Naive thymus-derived CD4-positive, alpha-beta T cell (primary cell): ENCODE measurements at regions not wholly inside any gene's neighbourhood (a gene's known extent, or its start where the extent isn't known, plus 50 kb on each side); places are given as distances from the start of the nearest gene placed in this dataset.

Experiments used
- ATAC-seq: fragments of 150-1000 bp; cut with Tn5 transposase; 2 replicates; pipeline ENCODE4 v1.10.0; 2021; ENCODE audit warnings: mild to moderate bottlenecking, moderate library complexity
- CTCF ChIA-PET: fragments of 350-600 bp; sonication (Branson Sonifier 250); formaldehyde crosslinking; loops from one replicate; lab custom pipeline; 2021; ENCODE audit warnings: antibody characterized with exemption; lab: Charles Lee
- POLR2A ChIA-PET: fragments of 350-600 bp; sonication (Branson Sonifier 250); formaldehyde crosslinking; loops from one replicate; lab custom pipeline; 2021; ENCODE audit warnings: antibody characterized with exemption, inconsistent platforms; lab: Charles Lee
- DNase-seq, 9 donors: peaks; one replicate each; pipeline versions ENCODE4 v3.0.0 to v3.0.0-alpha.2; 2020 to 2022; ENCODE audit warnings: mixed read lengths in 1 of 9
- H3K27ac ChIP-seq: one replicate; pipeline ENCODE4 v1.7.0; 2013; ENCODE audit warnings: mild to moderate bottlenecking, low read depth, low read length, moderate library complexity
- H3K27me3 ChIP-seq, 2 donors: one replicate each; pipeline ENCODE4 v1.7.0; 2013; ENCODE audit warnings: low read length in 2 of 2, mild to moderate bottlenecking in 2 of 2, moderate library complexity in 2 of 2; ENCODE audit not compliant: control insufficient read depth in 2 of 2, insufficient read depth in 2 of 2
- H3K36me3 ChIP-seq, 3 experiments: 1 replicate in 2 of 3; 2 replicates in 1 of 3; pipeline ENCODE4 v1.7.0; 2013; ENCODE audit warnings: low read length in 3 of 3, mild to moderate bottlenecking in 3 of 3, moderate library complexity in 1 of 3; ENCODE audit not compliant: insufficient read depth in 3 of 3, control insufficient read depth in 2 of 3
- H3K4me1 ChIP-seq, 2 donors: one replicate each; pipeline ENCODE4 v1.7.0; 2013; ENCODE audit warnings: low read length in 2 of 2, mild to moderate bottlenecking in 2 of 2, moderate library complexity in 1 of 2; ENCODE audit not compliant: control insufficient read depth in 2 of 2, insufficient read depth in 2 of 2
- H3K4me3 ChIP-seq: 2 replicates; pipeline ENCODE4 v1.7.0; 2013; ENCODE audit warnings: mild to moderate bottlenecking, low read length
- H3K9me3 ChIP-seq, 3 experiments: 1 replicate in 2 of 3; 2 replicates in 1 of 3; pipeline ENCODE4 v1.7.0; 2013; ENCODE audit warnings: low read length in 3 of 3; ENCODE audit not compliant: control insufficient read depth in 2 of 3
- H3K27ac Mint-ChIP-seq, 9 donors: one replicate each; pipeline ENCODE4 v1.8.0; 2020 to 2022; ENCODE audit warnings: mixed read lengths in 9 of 9, mild to moderate bottlenecking in 8 of 9, moderate library complexity in 5 of 9, inconsistent platforms in 2 of 9
- H3K27me3 Mint-ChIP-seq, 5 donors: one replicate each; pipeline ENCODE4 v1.8.0; 2021 to 2022; ENCODE audit warnings: mixed read lengths in 5 of 5, mild to moderate bottlenecking in 1 of 5
- H3K36me3 Mint-ChIP-seq, 5 donors: one replicate each; pipeline ENCODE4 v1.8.0; 2020 to 2022; ENCODE audit warnings: mixed read lengths in 5 of 5, mild to moderate bottlenecking in 3 of 5, inconsistent platforms in 1 of 5
- H3K4me1 Mint-ChIP-seq, 7 donors: one replicate each; pipeline ENCODE4 v1.8.0; 2020 to 2022; ENCODE audit warnings: mixed read lengths in 7 of 7, mild to moderate bottlenecking in 3 of 7, inconsistent platforms in 1 of 7
- H3K4me3 Mint-ChIP-seq, 10 donors: one replicate each; pipeline ENCODE4 v1.8.0; 2020 to 2022; ENCODE audit warnings: mild to moderate bottlenecking in 10 of 10, mixed read lengths in 10 of 10, moderate library complexity in 6 of 10, inconsistent platforms in 2 of 10
- H3K9me3 Mint-ChIP-seq, 11 donors: one replicate each; pipeline ENCODE4 v1.8.0; 2020 to 2022; ENCODE audit warnings: mixed read lengths in 11 of 11, mild to moderate bottlenecking in 4 of 11, inconsistent platforms in 1 of 11, moderate library complexity in 1 of 11
- intact Hi-C, 2 donors: fragments of 100-400 bp; cut with micrococcal nuclease; formaldehyde crosslinking; loops; one replicate each; pipeline ENCODE4 v1.15.1; 2023

DNA sequence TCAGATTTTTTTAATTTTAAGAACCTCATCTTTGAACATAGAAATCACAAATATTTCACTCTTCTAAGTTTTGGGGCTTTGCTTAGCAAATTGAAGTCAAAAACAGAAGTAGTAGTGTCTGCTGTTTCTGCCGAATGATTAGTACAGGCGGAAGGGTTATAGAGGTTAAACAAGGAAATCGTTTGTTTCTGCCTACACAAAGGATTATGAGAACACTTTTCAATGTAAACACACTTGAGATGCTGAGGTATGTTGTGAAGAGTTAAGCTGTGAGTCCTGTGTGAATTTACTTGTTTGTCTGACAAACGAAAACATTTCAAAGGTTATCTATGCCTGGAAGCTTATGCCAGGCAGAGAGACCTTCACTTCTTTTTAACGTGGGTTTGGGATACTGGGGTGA lies 224.8 kb downstream of the CETN3 start:
- Histone ChIP-seq H3K27me3 (no peaks in the 10 kb centered on the region), H3K4me3 (no peak overlapping the region), H3K9me3 (no peaks in the 10 kb centered on the region), H3K27ac (no peak overlapping the region), H3K4me1 (no peaks in the 10 kb centered on the region), H3K36me3 (no peaks in the 10 kb centered on the region)
- peaks cover 0 to 11% (median 2%) of the 10 kb centered on the region in 11 donors for H3K9me3 Mint-ChIP-seq
- H3K36me3 Mint-ChIP-seq: no peaks in the 10 kb centered on the region
- H3K4me3 Mint-ChIP-seq: no peak overlapping the region
- ATAC-seq (no peak), DNase-seq (no peak)
- no peak overlapping the region for H3K27ac Mint-ChIP-seq
- ChIA-PET CTCF (no interaction called here), POLR2A (no interaction called here)
- H3K27me3 Mint-ChIP-seq: peaks cover 0 to 12% (median 6%) of the 10 kb centered on the region in 5 donors
- no peaks in the 10 kb centered on the region for H3K4me1 Mint-ChIP-seq
- intact Hi-C loops: no loop called here

DNA sequence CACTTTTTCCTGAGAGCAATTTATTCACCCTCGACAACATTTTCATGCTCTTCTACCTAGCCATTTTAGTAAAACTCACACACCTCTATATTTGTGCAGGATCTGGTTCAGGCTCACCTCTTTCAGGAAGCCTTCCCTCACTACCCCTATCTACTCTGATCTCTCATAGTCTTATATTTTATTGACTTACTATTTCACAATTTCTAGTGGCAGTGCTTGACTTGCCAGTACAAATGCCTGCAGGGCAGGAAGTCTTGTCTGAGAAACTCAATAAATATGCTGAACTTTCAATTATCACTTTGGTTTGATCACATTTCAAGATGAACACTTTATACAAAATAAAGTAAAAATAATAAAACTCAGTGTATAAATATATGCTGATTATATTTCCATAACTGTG lies 226.8 kb downstream of the CETN3 start:
- no peak for ATAC-seq
- Histone ChIP-seq H3K4me3 (no peak overlapping the region), H3K9me3 (no peaks in the 10 kb centered on the region), H3K27ac (no peak overlapping the region), H3K4me1 (no peaks in the 10 kb centered on the region), H3K27me3 (no peaks in the 10 kb centered on the region), H3K36me3 (no peaks in the 10 kb centered on the region)
- H3K4me3 Mint-ChIP-seq: no peak overlapping the region
- POLR2A ChIA-PET: no interaction called here
- H3K27me3 Mint-ChIP-seq: peaks cover 0 to 8% (median 0%) of the 10 kb centered on the region in 5 donors
- no peak overlapping the region for H3K27ac Mint-ChIP-seq
- no peak for DNase-seq
- peaks cover 0 to 6% (median 1%) of the 10 kb centered on the region in 11 donors for H3K9me3 Mint-ChIP-seq
- intact Hi-C loops: no loop called here
- H3K4me1 Mint-ChIP-seq: no peaks in the 10 kb centered on the region
- H3K36me3 Mint-ChIP-seq: no peaks in the 10 kb centered on the region
- CTCF ChIA-PET: no interaction called here

DNA sequence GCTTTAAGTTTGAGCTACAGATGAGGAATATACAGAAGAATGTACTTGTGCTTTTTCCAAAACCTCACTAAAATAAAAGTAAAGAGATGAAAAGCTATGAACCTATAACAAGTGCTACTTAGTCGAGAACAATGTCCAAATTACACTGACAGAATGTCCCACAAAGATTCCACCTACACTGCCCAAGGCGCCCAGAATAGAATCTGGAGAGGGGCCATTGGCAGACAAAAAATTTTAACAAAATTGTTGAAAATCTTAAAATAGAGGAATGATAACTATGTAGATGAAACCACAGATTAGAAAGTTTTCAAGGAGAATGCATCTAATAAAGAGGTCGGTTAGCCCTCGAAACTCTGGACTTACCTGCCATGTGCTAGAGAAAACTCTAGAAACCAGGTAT lies 235.3 kb downstream of the CETN3 start:
- no peak overlapping the region for H3K27ac Mint-ChIP-seq
- H3K27me3 ChIP-seq: no peaks in the 10 kb centered on the region
- peaks cover 0 to 9% (median 0%) of the 10 kb centered on the region in 5 donors for H3K27me3 Mint-ChIP-seq
- no peak overlapping the region for H3K4me3 Mint-ChIP-seq
- no peak overlapping the region for H3K27ac ChIP-seq
- no peak overlapping the region for H3K4me3 ChIP-seq
- ATAC-seq (no peak), DNase-seq (no peak)
- ChIA-PET POLR2A (no interaction called here), CTCF (no interaction called here)
- H3K36me3 Mint-ChIP-seq: no peaks in the 10 kb centered on the region
- intact Hi-C loops: no loop called here
- no peaks in the 10 kb centered on the region for H3K4me1 ChIP-seq
- peaks cover 0 to 18% (median 8%) of the 10 kb centered on the region in 11 donors for H3K9me3 Mint-ChIP-seq
- no peaks in the 10 kb centered on the region for H3K36me3 ChIP-seq
- no peaks in the 10 kb centered on the region for H3K4me1 Mint-ChIP-seq
- no peaks in the 10 kb centered on the region for H3K9me3 ChIP-seq

DNA sequence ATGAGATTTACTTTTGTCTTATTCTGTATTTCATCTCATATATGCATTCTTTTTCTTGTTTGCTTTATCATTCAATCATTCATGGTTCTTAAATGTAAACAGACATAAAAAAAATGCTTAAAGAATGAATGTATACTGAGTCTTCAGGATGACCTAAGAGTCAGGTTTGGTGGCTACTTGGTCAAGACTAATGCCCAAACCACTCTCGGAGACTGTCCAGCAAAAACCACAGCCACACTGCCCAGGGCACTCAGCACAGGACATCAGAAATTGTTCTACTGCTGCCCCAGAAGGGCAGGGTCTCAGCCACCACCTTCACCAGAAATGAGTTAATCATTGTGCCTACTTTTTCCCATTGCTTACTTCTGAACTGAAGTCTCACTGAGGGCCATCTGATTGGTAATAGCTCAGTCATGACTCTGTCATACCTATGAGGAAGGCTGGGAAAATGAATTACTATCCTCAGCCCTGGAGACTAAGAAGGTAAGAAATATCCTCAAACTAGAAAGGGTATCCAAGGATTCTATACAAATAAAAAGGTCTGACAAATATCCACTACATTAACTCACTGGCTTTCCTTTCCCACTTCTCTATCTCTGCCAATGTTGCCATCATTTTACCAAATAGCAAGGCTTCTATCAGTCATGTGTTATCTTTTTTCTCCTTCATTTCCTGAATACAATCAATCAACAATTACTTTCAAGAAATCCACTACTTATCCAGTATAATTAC lies 236.1 kb downstream of the CETN3 start:
- H3K27ac Mint-ChIP-seq: no peak overlapping the region
- CTCF ChIA-PET: no interaction called here
- POLR2A ChIA-PET: no interaction called here

DNA sequence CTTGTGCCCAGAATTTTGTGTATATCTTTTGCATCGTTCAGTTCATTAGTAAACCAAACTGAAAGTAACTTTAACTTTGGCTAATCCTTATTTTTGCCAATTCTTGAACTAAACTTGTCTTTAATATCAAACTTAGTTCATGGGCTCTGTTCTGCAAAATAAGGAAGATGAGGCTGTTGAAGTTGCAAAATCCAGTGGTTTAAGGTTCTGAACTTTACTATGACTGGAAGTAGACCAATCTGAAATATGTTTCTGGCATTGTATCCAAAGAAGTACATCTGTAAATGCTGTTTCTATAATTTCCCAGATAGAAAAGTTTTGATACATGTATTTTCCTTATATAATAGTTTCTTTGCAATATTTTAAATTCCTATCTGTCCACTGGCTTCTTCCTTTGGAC lies 238.1 kb downstream of the CETN3 start:
- Mint-ChIP-seq H3K27ac (no peak overlapping the region), H3K9me3 (peaks cover 0 to 11% (median 7%) of the 10 kb centered on the region in 11 donors), H3K36me3 (no peaks in the 10 kb centered on the region), H3K4me1 (no peaks in the 10 kb centered on the region), H3K4me3 (no peak overlapping the region), H3K27me3 (peaks cover 0 to 9% (median 0%) of the 10 kb centered on the region in 5 donors)
- Histone ChIP-seq H3K4me1 (no peaks in the 10 kb centered on the region), H3K36me3 (no peaks in the 10 kb centered on the region), H3K4me3 (no peak overlapping the region), H3K27me3 (no peaks in the 10 kb centered on the region), H3K9me3 (no peaks in the 10 kb centered on the region), H3K27ac (no peak overlapping the region)
- intact Hi-C loops: no loop called here
- CTCF ChIA-PET: no interaction called here
- DNase-seq (no peak), ATAC-seq (no peak)
- POLR2A ChIA-PET: no interaction called here

More for the DNA sequence above, 236.1 kb downstream of the CETN3 start:
- DNase-seq (no peak), ATAC-seq (no peak)
- H3K4me1 ChIP-seq: no peaks in the 10 kb centered on the region
- no peak overlapping the region for H3K4me3 ChIP-seq
- no peaks in the 10 kb centered on the region for H3K36me3 Mint-ChIP-seq
- intact Hi-C loops: no loop called here
- H3K9me3 Mint-ChIP-seq: peaks cover 0 to 18% (median 8%) of the 10 kb centered on the region in 11 donors
- H3K36me3 ChIP-seq: no peaks in the 10 kb centered on the region
- no peaks in the 10 kb centered on the region for H3K27me3 ChIP-seq
- H3K4me3 Mint-ChIP-seq: no peak overlapping the region
- H3K27ac ChIP-seq: no peak overlapping the region
- H3K9me3 ChIP-seq: no peaks in the 10 kb centered on the region
- peaks cover 0 to 9% (median 0%) of the 10 kb centered on the region in 5 donors for H3K27me3 Mint-ChIP-seq
- no peaks in the 10 kb centered on the region for H3K4me1 Mint-ChIP-seq

DNA sequence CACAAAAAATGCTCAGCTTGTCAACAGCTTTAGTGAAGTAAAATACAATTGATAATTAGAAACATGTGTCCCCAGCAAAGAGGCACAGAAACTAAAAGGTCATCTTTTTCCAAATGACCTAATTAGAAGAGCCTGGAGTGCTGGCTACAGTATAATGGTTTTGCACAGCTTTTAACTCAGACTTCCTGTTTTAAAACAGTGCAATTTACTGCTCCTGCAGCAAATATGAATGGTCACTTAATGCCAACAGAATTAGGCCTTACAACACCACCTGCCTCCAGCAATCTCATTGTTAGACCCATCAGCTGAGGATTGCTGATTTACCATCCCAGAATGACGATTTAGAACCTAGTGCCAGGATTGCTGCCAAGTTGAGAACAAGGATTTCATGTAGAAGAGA lies 239.3 kb downstream of the CETN3 start:
- DNase-seq: no peak
- H3K36me3 ChIP-seq: no peaks in the 10 kb centered on the region
- H3K4me3 ChIP-seq: no peak overlapping the region
- H3K27ac ChIP-seq: no peak overlapping the region
- peaks cover 0 to 4% (median 0%) of the 10 kb centered on the region in 11 donors for H3K9me3 Mint-ChIP-seq
- no peak overlapping the region for H3K4me3 Mint-ChIP-seq
- no peaks in the 10 kb centered on the region for H3K4me1 ChIP-seq
- H3K27me3 Mint-ChIP-seq: peaks cover 0 to 9% (median 4%) of the 10 kb centered on the region in 5 donors
- no peaks in the 10 kb centered on the region for H3K4me1 Mint-ChIP-seq
- H3K9me3 ChIP-seq: no peaks in the 10 kb centered on the region
- ChIA-PET CTCF (no interaction called here), POLR2A (no interaction called here)
- no peak for ATAC-seq
- no peaks in the 10 kb centered on the region for H3K27me3 ChIP-seq
- no peak overlapping the region for H3K27ac Mint-ChIP-seq
- no peaks in the 10 kb centered on the region for H3K36me3 Mint-ChIP-seq
- intact Hi-C loops: no loop called here

DNA sequence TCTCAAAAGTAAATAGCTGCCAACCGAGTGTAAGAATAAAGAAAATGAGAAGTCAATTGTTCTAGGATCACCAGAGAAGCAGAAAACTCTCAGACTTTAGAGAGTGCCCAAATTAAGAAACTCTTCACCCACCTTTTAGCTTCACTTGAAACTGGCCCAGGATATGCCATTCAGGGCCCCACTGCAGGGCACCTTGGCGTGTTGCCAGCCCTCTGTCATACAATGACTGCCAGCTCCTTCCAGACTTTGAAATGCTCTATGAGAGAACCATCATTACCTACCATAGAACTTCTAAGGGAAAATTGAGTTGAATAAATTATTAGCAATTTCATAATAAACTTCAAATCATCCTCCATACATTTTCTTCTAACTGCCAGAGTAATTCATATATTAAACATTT lies 240.5 kb downstream of the CETN3 start:
- no peak overlapping the region for H3K4me3 Mint-ChIP-seq
- Histone ChIP-seq H3K4me1 (no peaks in the 10 kb centered on the region), H3K36me3 (no peaks in the 10 kb centered on the region), H3K27me3 (no peaks in the 10 kb centered on the region), H3K4me3 (no peak overlapping the region), H3K9me3 (no peaks in the 10 kb centered on the region), H3K27ac (no peak overlapping the region)
- peaks cover 0 to 9% (median 4%) of the 10 kb centered on the region in 5 donors for H3K27me3 Mint-ChIP-seq
- H3K4me1 Mint-ChIP-seq: no peaks in the 10 kb centered on the region
- H3K36me3 Mint-ChIP-seq: no peaks in the 10 kb centered on the region
- DNase-seq (no peak), ATAC-seq (no peak)
- intact Hi-C loops: no loop called here
- ChIA-PET CTCF (no interaction called here), POLR2A (no interaction called here)
- H3K27ac Mint-ChIP-seq: no peak overlapping the region
- peaks cover 0 to 5% (median 0%) of the 10 kb centered on the region in 11 donors for H3K9me3 Mint-ChIP-seq
